Endothelial cell of umbilical vein (primary cell): ENCODE measurements at regions not wholly inside any gene's neighbourhood (a gene's known extent, or its start where the extent isn't known, plus 50 kb on each side); places are given as distances from the start of the nearest gene placed in this dataset.

Source experiments
- BruUV-seq: library from RNA; stranded (reverse); fragments of 400-500 nt; replicated peaks from 2 replicates; lab custom pipeline; 2021; lab: Mats Ljungman, UMichigan
- CTCF ChIA-PET: fragments of 300-600, 350-600 bp; sonication (Branson Sonifier 250); formaldehyde crosslinking; loops from one replicate; lab custom pipeline; 2021; ENCODE audit warnings: antibody characterized with exemption, inconsistent platforms; lab: Charles Lee
- POLR2A ChIA-PET: fragments of 300-600, 350-600 bp; sonication (Branson Sonifier 250); formaldehyde crosslinking; loops from one replicate; lab custom pipeline; 2021; ENCODE audit warnings: antibody characterized with exemption, inconsistent platforms; lab: Charles Lee
- DNase-seq: peaks from one replicate; pipeline ENCODE4 v3.0.0-alpha.2; 2011; ENCODE audit warnings: low read depth, low spot score
- FAIRE-seq: peaks from 2 replicates; lab custom pipeline; 2011; peaks lifted over from hg19 to GRCh38; lab: Jason Lieb, UNC
- H2AFZ ChIP-seq: 2 replicates; pipeline ENCODE4 v1.6.0; 2012; ENCODE audit warnings: low read depth, low read length, control low read depth, inconsistent platforms
- H3K27ac ChIP-seq: 2 replicates; pipeline ENCODE4 v1.5.1; 2011; ENCODE audit warnings: low read depth, mild to moderate bottlenecking, control low read depth, low read length, moderate library complexity; ENCODE audit not compliant: insufficient read depth
- H3K27me3 ChIP-seq, 2 experiments: 2 replicates each; pipeline versions ENCODE4 v1.6.0 to v1.6.1; 2011; ENCODE audit warnings: low read length in 2 of 2, mixed read lengths in 1 of 2; ENCODE audit not compliant: control insufficient read depth in 2 of 2, insufficient read depth in 2 of 2
- H3K36me3 ChIP-seq, 2 experiments: 2 replicates in 1 of 2; 3 replicates in 1 of 2; pipeline ENCODE4 v1.5.1; 2011; ENCODE audit warnings: low read length in 2 of 2, mild to moderate bottlenecking in 1 of 2, moderate library complexity in 1 of 2; ENCODE audit not compliant: control insufficient read depth in 2 of 2, insufficient read depth in 2 of 2; ENCODE audit errors: extremely low read depth in 1 of 2
- H3K4me1 ChIP-seq: 3 replicates; pipeline ENCODE4 v1.5.1; 2011; ENCODE audit warnings: mild to moderate bottlenecking, low read length; ENCODE audit not compliant: control insufficient read depth, insufficient read depth; ENCODE audit errors: extremely low read depth
- H3K4me2 ChIP-seq: 2 replicates; pipeline ENCODE4 v1.6.1; 2011; ENCODE audit warnings: low read length, control low read depth, mixed read lengths; ENCODE audit not compliant: insufficient read depth
- H3K4me3 ChIP-seq, 3 experiments: fragments of 200-600 bp in 1 of 3; sonication (generic), shearing (Covaris generic) in 1 of 3; replicated peaks in 1 of 3; 2 replicates each; pipeline ENCODE4 v1.5.1; 2011 to 2016; ENCODE audit warnings: control low read depth in 3 of 3, low read length in 3 of 3, mild to moderate bottlenecking in 2 of 3, inconsistent platforms in 1 of 3, low read depth in 1 of 3, moderate library complexity in 1 of 3; ENCODE audit not compliant: insufficient read depth in 1 of 3
- H3K79me2 ChIP-seq: 2 replicates; pipeline ENCODE4 v1.6.0; 2012; ENCODE audit warnings: low read length, inconsistent platforms; ENCODE audit not compliant: control insufficient read depth, insufficient read depth
- H3K9ac ChIP-seq: replicated peaks from 2 replicates; pipeline ENCODE3; 2011; ENCODE audit warnings: low read length, control low read depth; ENCODE audit not compliant: insufficient read depth; ENCODE audit errors: extremely low read depth
- H3K9me1 ChIP-seq: replicated peaks from 3 replicates; pipeline ENCODE4 v1.6.0; 2011; ENCODE audit warnings: mild to moderate bottlenecking, low read length; ENCODE audit not compliant: control insufficient read depth, insufficient read depth; ENCODE audit errors: extremely low read depth
- H3K9me3 ChIP-seq: replicated peaks from 2 replicates; pipeline ENCODE4 v1.5.1; 2012; ENCODE audit warnings: low read length, inconsistent platforms; ENCODE audit not compliant: control insufficient read depth, insufficient read depth
- H4K20me1 ChIP-seq: replicated peaks from 2 replicates; pipeline ENCODE3; 2011; ENCODE audit warnings: mild to moderate bottlenecking, low read length; ENCODE audit not compliant: control insufficient read depth, insufficient read depth; ENCODE audit errors: extremely low read depth
- CTCF ChIP-seq, 2 donors: IDR thresholded peaks; 1 replicate in 1 of 2; 2 replicates in 1 of 2; pipeline ENCODE4 v1.5.1; 2011; ENCODE audit warnings: low read length in 2 of 2, mild to moderate bottlenecking in 2 of 2, moderate library complexity in 2 of 2, control low read depth in 1 of 2, inconsistent platforms in 1 of 2, low read depth in 1 of 2; ENCODE audit not compliant: insufficient read depth in 1 of 2; ENCODE audit errors: extremely low read depth in 1 of 2
- EZH2 ChIP-seq: IDR thresholded peaks from 2 replicates; pipeline ENCODE4 v1.6.1; 2012; ENCODE audit warnings: borderline replicate concordance, low read depth, mild to moderate bottlenecking, moderate library complexity, low read length, inconsistent platforms; ENCODE audit not compliant: severe bottlenecking
- JUN ChIP-seq: IDR thresholded peaks from 2 replicates; pipeline ENCODE4 v1.6.1; 2011; ENCODE audit warnings: borderline replicate concordance, low read depth; ENCODE audit not compliant: insufficient read length, insufficient read depth
- MAX ChIP-seq: IDR thresholded peaks from 2 replicates; pipeline ENCODE4 v1.6.1; 2011; ENCODE audit not compliant: insufficient read depth, insufficient read length
- POLR2A ChIP-seq: IDR thresholded peaks from 2 replicates; pipeline ENCODE4 v1.6.1; 2012; ENCODE audit warnings: low read depth, mild to moderate bottlenecking, control low read depth, low read length
- POLR2AphosphoS5 ChIP-seq: IDR thresholded peaks from 2 replicates; pipeline ENCODE4 v1.6.1; 2012; ENCODE audit warnings: low read depth, mild to moderate bottlenecking, control low read depth, low read length, moderate library complexity; ENCODE audit not compliant: insufficient read depth
- dilution Hi-C: fragments of 300-500 bp; cut with MboI; formaldehyde crosslinking; loops from one replicate; pipeline ENCODE4 v1.15.0; 2019; ENCODE audit warnings: low sequenced_read_pairs; ENCODE audit not compliant: extremely low pct_ligation_motif_present
- intact Hi-C: fragments of 100-400 bp; cut with micrococcal nuclease; formaldehyde crosslinking; loops from one replicate; pipeline ENCODE4 v1.10.0; 2022

- dilution Hi-C loops, result no loop called here
- FAIRE-seq, result no peak
Measured at GRCh38 chr11:27928809-27929208, 179.1 kb downstream of the KIF18A start.

More at GRCh38 chr11:27928809-27929208, 179.1 kb downstream of the KIF18A start:
- Histone ChIP-seq H3K79me2 (no peaks in the 10 kb centered on the region), H3K4me3 (no peak overlapping the region), H3K27ac (no peak overlapping the region), H3K36me3 (no peaks in the 10 kb centered on the region), H3K4me2 (no peak overlapping the region), H3K9me3 (no peaks in the 10 kb centered on the region), H4K20me1 (no peaks in the 10 kb centered on the region), H3K9me1 (no peaks in the 10 kb centered on the region), H2AFZ (no peak overlapping the region), H3K27me3 (no peaks in the 10 kb centered on the region), H3K4me1 (peaks cover 5% of the 10 kb centered on the region), H3K9ac (no peak overlapping the region)
- no TSS peak for BruUV-seq
- TF ChIP-seq MAX (no peak), POLR2AphosphoS5 (no peak), CTCF (IDR thresholded peaks at IDR 0.05; ENCODE audit: extremely low read depth in 1 of 2, insufficient read depth in 1 of 2, low read depth in 1 of 2, low read length in 2 of 2) (no peak), JUN (no peak), EZH2 (no peak), POLR2A (no peak)
- CTCF ChIA-PET, result no interaction called here
- intact Hi-C loops, result no loop called here
- POLR2A ChIA-PET, result no interaction called here
- DNase-seq, result no peak
